ENCODE measurements at regions not wholly inside any gene's neighbourhood (a gene's known extent, or its start where the extent isn't known, plus 50 kb on each side); places are given as distances from the start of the nearest gene placed in this dataset.

DNA sequence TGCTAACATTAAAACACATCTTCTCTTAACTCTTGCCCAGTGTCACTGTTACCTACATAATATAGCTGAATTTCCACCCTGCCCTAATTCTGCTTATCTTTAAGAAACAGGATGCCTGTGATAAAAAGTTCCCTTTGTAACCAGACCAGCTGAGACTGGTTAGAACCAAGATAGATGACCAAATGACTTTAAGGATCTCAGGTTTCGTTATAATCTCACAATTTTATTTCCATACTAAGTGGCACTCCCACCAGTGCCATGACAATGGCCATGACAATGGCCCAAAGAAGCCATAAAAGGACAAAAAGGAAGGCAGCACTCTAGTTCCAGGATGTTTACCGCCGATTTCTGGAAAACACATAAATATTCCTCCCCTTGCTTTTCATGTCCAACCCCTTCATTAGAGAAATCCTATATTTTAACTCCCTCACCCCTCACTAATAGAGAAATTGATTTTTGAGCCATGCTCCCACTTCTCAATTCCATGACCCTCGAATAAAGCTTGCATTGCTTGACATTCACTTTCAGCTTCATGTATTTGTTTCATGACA lies 126.1 kb downstream of the ELAPOR2 start:
- H3K9me2 ChIP-seq (replicated peaks; ENCODE audit: insufficient read depth) = no peaks in the 10 kb centered on the region
- DNase-seq (ENCODE audit: low spot score) = no peak
- H3K4me2 ChIP-seq = no peak overlapping the region
- no peaks in the 10 kb centered on the region for H3K9me3 ChIP-seq (ENCODE audit: low read depth)
- H3K36me3 ChIP-seq (replicated peaks; ENCODE audit: insufficient read depth, low read depth) = no peaks in the 10 kb centered on the region
- H4K20me1 ChIP-seq (ENCODE audit: insufficient read depth, poor library complexity, severe bottlenecking) = no peaks in the 10 kb centered on the region
- H2AFZ ChIP-seq = no peak overlapping the region
- H3K79me2 ChIP-seq = no peaks in the 10 kb centered on the region
- no peak overlapping the region for H3K27ac ChIP-seq
- TF ChIP-seq EZH2phosphoT487 (IDR thresholded peaks at IDR 0.05; ENCODE audit: low read depth, severe bottlenecking, unreplicated experiment) = no peak
- TF ChIP-seq, protein P1, sequence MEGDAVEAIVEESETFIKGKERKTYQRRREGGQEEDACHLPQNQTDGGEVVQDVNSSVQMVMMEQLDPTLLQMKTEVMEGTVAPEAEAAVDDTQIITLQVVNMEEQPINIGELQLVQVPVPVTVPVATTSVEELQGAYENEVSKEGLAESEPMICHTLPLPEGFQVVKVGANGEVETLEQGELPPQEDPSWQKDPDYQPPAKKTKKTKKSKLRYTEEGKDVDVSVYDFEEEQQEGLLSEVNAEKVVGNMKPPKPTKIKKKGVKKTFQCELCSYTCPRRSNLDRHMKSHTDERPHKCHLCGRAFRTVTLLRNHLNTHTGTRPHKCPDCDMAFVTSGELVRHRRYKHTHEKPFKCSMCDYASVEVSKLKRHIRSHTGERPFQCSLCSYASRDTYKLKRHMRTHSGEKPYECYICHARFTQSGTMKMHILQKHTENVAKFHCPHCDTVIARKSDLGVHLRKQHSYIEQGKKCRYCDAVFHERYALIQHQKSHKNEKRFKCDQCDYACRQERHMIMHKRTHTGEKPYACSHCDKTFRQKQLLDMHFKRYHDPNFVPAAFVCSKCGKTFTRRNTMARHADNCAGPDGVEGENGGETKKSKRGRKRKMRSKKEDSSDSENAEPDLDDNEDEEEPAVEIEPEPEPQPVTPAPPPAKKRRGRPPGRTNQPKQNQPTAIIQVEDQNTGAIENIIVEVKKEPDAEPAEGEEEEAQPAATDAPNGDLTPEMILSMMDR (IDR thresholded peaks at IDR 0.05; ENCODE audit: poor library complexity) = no peak
- no peak for TF ChIP-seq EZH2 (IDR thresholded peaks at IDR 0.05; ENCODE audit: borderline replicate concordance)
- 86% methylated on average over 4 of the region's 4 CpGs for WGBS (ENCODE audit: low lambda C conversion rate, missing lambda C conversion rate)
- H3K27me3 ChIP-seq = no peaks in the 10 kb centered on the region
- H3K4me3 ChIP-seq = no peak overlapping the region
- no peaks in the 10 kb centered on the region for H3K4me1 ChIP-seq (ENCODE audit: insufficient read depth)

DNA sequence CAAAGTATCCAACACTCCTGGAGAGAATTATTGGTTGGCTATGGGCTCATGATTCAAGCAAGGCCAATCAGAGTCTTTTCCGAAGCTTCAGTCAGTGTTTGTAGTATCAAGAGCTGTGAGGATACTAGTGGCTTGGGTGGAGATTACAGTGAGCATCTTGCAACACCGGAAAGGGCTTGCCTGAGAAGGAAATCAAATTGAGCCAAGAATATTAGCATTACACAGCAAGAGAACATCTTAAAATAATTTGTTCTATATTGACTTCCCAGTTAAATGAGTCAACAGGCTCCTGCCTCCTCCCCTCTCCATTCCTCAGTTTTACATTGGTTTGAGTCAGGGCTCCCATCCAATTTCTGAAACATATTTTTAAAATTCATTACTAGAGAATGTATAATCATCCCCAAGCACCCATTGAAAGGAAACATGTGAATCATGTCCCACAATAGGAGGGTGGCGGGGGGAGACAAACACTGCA lies 127.4 kb downstream of the ELAPOR2 start:
- Histone ChIP-seq H3K9me2 (replicated peaks; ENCODE audit: insufficient read depth) (no peaks in the 10 kb centered on the region), H4K20me1 (ENCODE audit: insufficient read depth, poor library complexity, severe bottlenecking) (no peaks in the 10 kb centered on the region), H3K79me2 (no peaks in the 10 kb centered on the region), H2AFZ (no peak overlapping the region), H3K27me3 (no peaks in the 10 kb centered on the region), H3K4me2 (no peak overlapping the region), H3K4me3 (no peak overlapping the region), H3K27ac (no peak overlapping the region), H3K4me1 (ENCODE audit: insufficient read depth) (no peaks in the 10 kb centered on the region), H3K9me3 (ENCODE audit: low read depth) (no peaks in the 10 kb centered on the region), H3K36me3 (replicated peaks; ENCODE audit: insufficient read depth, low read depth) (no peaks in the 10 kb centered on the region)
- no peak for DNase-seq (ENCODE audit: low spot score)
- TF ChIP-seq EZH2phosphoT487 (IDR thresholded peaks at IDR 0.05; ENCODE audit: low read depth, severe bottlenecking, unreplicated experiment) (no peak), EZH2 (IDR thresholded peaks at IDR 0.05; ENCODE audit: borderline replicate concordance) (no peak)
- TF ChIP-seq, protein P1 (IDR thresholded peaks at IDR 0.05; ENCODE audit: poor library complexity) = no peak
- WGBS (ENCODE audit: low lambda C conversion rate, missing lambda C conversion rate) = 88% methylated on average over 3 of the region's 3 CpGs

DNA sequence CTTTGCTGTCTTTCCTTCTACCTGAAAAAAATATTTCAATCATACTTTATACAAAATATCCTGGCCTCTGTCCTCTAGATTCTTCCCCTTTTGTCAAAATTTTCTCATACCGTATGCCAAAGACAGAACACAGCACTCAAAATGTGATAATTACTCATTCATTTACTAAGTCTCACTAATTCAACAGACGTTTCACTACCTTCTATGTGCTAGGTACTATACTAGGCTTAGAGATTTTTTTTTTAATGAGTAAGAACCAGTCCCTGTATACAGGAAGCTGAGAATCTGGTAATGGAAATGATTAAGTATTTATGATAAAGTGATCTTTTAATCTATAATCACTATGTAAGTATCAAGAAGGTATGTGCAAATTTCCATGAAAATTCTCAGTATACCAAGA lies 128.0 kb downstream of the ELAPOR2 start:
- Histone ChIP-seq H3K79me2 (no peaks in the 10 kb centered on the region), H2AFZ (no peak overlapping the region), H3K4me3 (no peak overlapping the region), H3K4me1 (ENCODE audit: insufficient read depth) (no peaks in the 10 kb centered on the region), H3K27me3 (no peaks in the 10 kb centered on the region), H3K27ac (no peak overlapping the region), H3K9me3 (ENCODE audit: low read depth) (no peaks in the 10 kb centered on the region), H3K4me2 (no peak overlapping the region), H3K36me3 (replicated peaks; ENCODE audit: insufficient read depth, low read depth) (no peaks in the 10 kb centered on the region), H4K20me1 (ENCODE audit: insufficient read depth, poor library complexity, severe bottlenecking) (no peaks in the 10 kb centered on the region), H3K9me2 (replicated peaks; ENCODE audit: insufficient read depth) (no peaks in the 10 kb centered on the region)
- DNase-seq (ENCODE audit: low spot score) = no peak
- TF ChIP-seq EZH2phosphoT487 (IDR thresholded peaks at IDR 0.05; ENCODE audit: low read depth, severe bottlenecking, unreplicated experiment) (no peak), EZH2 (IDR thresholded peaks at IDR 0.05; ENCODE audit: borderline replicate concordance) (no peak)
- TF ChIP-seq, protein P1 (IDR thresholded peaks at IDR 0.05; ENCODE audit: poor library complexity) = no peak
- WGBS (ENCODE audit: low lambda C conversion rate, missing lambda C conversion rate) = 91% methylated on average over 2 of the region's 2 CpGs
